PFSK-1 (cell line): ENCODE measurements at regions not wholly inside any gene's neighbourhood (a gene's known extent, or its start where the extent isn't known, plus 50 kb on each side); places are given as distances from the start of the nearest gene placed in this dataset.

ENCODE experiments used
- FOXP2 ChIP-seq: optimal IDR thresholded peaks from 2 replicates; pipeline ENCODE3; 2011; ENCODE audit warnings: borderline replicate concordance, control low read depth, inconsistent platforms; ENCODE audit not compliant: insufficient read depth; ENCODE audit errors: extremely low read length, extremely low read depth
- POLR2AphosphoS5 ChIP-seq: IDR thresholded peaks from 2 replicates; pipeline ENCODE4 v1.6.1; 2012; ENCODE audit warnings: low read depth, mild to moderate bottlenecking, control low read depth, low read length, moderate library complexity
- REST ChIP-seq, 2 experiments: IDR thresholded peaks; 2 replicates each; pipeline versions ENCODE4 v1.6.1 to v1.8.0; 2011 to 2012; ENCODE audit warnings: low read depth in 2 of 2, low read length in 2 of 2, control low read depth in 1 of 2, inconsistent platforms in 1 of 2, mild to moderate bottlenecking in 1 of 2, moderate library complexity in 1 of 2; ENCODE audit not compliant: insufficient read depth in 1 of 2
- SIN3A ChIP-seq: IDR thresholded peaks from 2 replicates; pipeline ENCODE4 v1.6.1; 2012; ENCODE audit warnings: mild to moderate bottlenecking, low read length, moderate library complexity, borderline replicate concordance; ENCODE audit not compliant: insufficient read depth
- TAF1 ChIP-seq: IDR thresholded peaks from 2 replicates; pipeline ENCODE4 v1.6.1; 2012; ENCODE audit warnings: low read length, control low read depth, borderline replicate concordance; ENCODE audit not compliant: insufficient read depth

- TF ChIP-seq FOXP2 (no peak), REST (IDR thresholded peaks at IDR 0.05; ENCODE audit: insufficient read depth in 1 of 2, low read depth in 2 of 2, low read length in 2 of 2) (no peak), TAF1 (no peak), POLR2AphosphoS5 (no peak), SIN3A (no peak)
Measured at GRCh38 chr5:57327561-57328367, 153.9 kb downstream of the GPBP1 start.

- TF ChIP-seq TAF1 (no peak), REST (IDR thresholded peaks at IDR 0.05; ENCODE audit: insufficient read depth in 1 of 2, low read depth in 2 of 2, low read length in 2 of 2) (no peak)
Measured at GRCh38 chr5:57325678-57326397, 152.0 kb downstream of the GPBP1 start.

- TF ChIP-seq FOXP2, result no peak
- no peak for TF ChIP-seq REST (IDR thresholded peaks at IDR 0.05; ENCODE audit: insufficient read depth in 1 of 2, low read depth in 2 of 2, low read length in 2 of 2)
- TF ChIP-seq TAF1, result no peak
- TF ChIP-seq POLR2AphosphoS5, result no peak
- no peak for TF ChIP-seq SIN3A
Measured at GRCh38 chr5:57324861-57325260, 151.0 kb downstream of the GPBP1 start.

GRCh38 chr5:57324181-57324580 is 150.3 kb downstream of the GPBP1 start:
- TF ChIP-seq REST (IDR thresholded peaks at IDR 0.05; ENCODE audit: insufficient read depth in 1 of 2, low read depth in 2 of 2, low read length in 2 of 2) (no peak), FOXP2 (no peak), TAF1 (no peak), POLR2AphosphoS5 (no peak), SIN3A (no peak)
